Small intestine (tissue), 7 donors: ENCODE measurements at regions not wholly inside any gene's neighbourhood (a gene's known extent, or its start where the extent isn't known, plus 50 kb on each side); places are given as distances from the start of the nearest gene placed in this dataset.
"Not testable (repeated sequence)": the region's sequence is repeated elsewhere in the genome, so short reads cannot be mapped to it uniquely, and the experiment has no call there.

Experiments
- DNase-seq, 2 donors: peaks; one replicate each; pipeline versions ENCODE4 v3.0.0 to v3.0.0-alpha.2; 2013
- FAIRE-seq: peaks from 2 replicates; lab custom pipeline; 2012; peaks lifted over from hg19 to GRCh38; lab: Jason Lieb, UNC
- H3K27ac ChIP-seq, 3 donors: one replicate each; pipeline ENCODE4 v1.5.1; 2013; ENCODE audit warnings: low read length in 2 of 3, mild to moderate bottlenecking in 2 of 3, control low read depth in 1 of 3, inconsistent platforms in 1 of 3, low read depth in 1 of 3, moderate library complexity in 1 of 3
- H3K27me3 ChIP-seq, 3 donors: one replicate each; pipeline ENCODE4 v1.6.1; 2013; ENCODE audit warnings: low read length in 3 of 3, inconsistent platforms in 1 of 3; ENCODE audit not compliant: control insufficient read depth in 3 of 3, insufficient read depth in 3 of 3
- H3K36me3 ChIP-seq, 3 donors: one replicate each; pipeline ENCODE4 v1.6.1; 2013; ENCODE audit warnings: low read length in 3 of 3, inconsistent platforms in 1 of 3, low read depth in 1 of 3, mild to moderate bottlenecking in 1 of 3, moderate library complexity in 1 of 3; ENCODE audit not compliant: control insufficient read depth in 3 of 3, insufficient read depth in 2 of 3
- H3K4me1 ChIP-seq, 3 donors: one replicate each; pipeline ENCODE4 v1.6.1; 2013; ENCODE audit warnings: low read length in 2 of 3, inconsistent platforms in 1 of 3, low read depth in 1 of 3, mild to moderate bottlenecking in 1 of 3, moderate library complexity in 1 of 3; ENCODE audit not compliant: control insufficient read depth in 3 of 3, insufficient read depth in 2 of 3
- H3K4me3 ChIP-seq, 3 donors: one replicate each; pipeline ENCODE4 v1.5.1; 2013; ENCODE audit warnings: low read length in 3 of 3, control low read depth in 1 of 3, inconsistent platforms in 1 of 3, low read depth in 1 of 3, mild to moderate bottlenecking in 1 of 3, moderate library complexity in 1 of 3
- H3K9me3 ChIP-seq, 2 donors: one replicate each; pipeline ENCODE4 v1.6.1; 2013; ENCODE audit warnings: low read depth in 1 of 2, low read length in 1 of 2; ENCODE audit not compliant: control insufficient read depth in 2 of 2, insufficient read depth in 1 of 2
- WGBS, 3 donors: extraction: QIAGEN DNeasy Blood & Tissue Kit; methylation state at CpG; one replicate each; pipeline ENCODE4 v1.1.7; 2013; 5-methylcytosine and 5-hydroxymethylcytosine counted together
- donor health status: healthy with polysubstance abuse.
- donor health status: control.
- donor health status: control.
- donor health status: Bipolar disorder and iron deficiency.
- donor health status: healthy.

GRCh38 chr6:141183368-141183767, 949.4 kb upstream of the GJE1 start:
- H3K36me3 ChIP-seq, result no peaks in the 10 kb centered on the region
- H3K27ac ChIP-seq, result no peak overlapping the region
- no peaks in the 10 kb centered on the region for H3K27me3 ChIP-seq
- FAIRE-seq (no peak), DNase-seq (no peak)
- 85 to 93% (median 90%) methylated on average over 8 to 9 of the region's 9 CpGs for WGBS, 3 donors
- no peaks in the 10 kb centered on the region for H3K4me1 ChIP-seq
- no peak overlapping the region for H3K4me3 ChIP-seq
- H3K9me3 ChIP-seq, result peaks cover 0 to 13% of the 10 kb centered on the region in 2 donors

- 92 to 93% (median 93%) methylated on average over 5 of the region's 5 CpGs for WGBS, 3 donors
Measured at GRCh38 chr6:141175458-141175857, 957.3 kb upstream of the GJE1 start.

GRCh38 chr6:141174932-141175331, 957.8 kb upstream of the GJE1 start:
- FAIRE-seq, result no peak
- peaks cover 0 to 12% of the 10 kb centered on the region in 2 donors for H3K9me3 ChIP-seq
- WGBS, 3 donors, result 92 to 95% (median 95%) methylated on average over 17 to 18 of the region's 18 CpGs
- H3K4me3 ChIP-seq, result no peak overlapping the region
- no peaks in the 10 kb centered on the region for H3K27me3 ChIP-seq
- H3K4me1 ChIP-seq, result no peaks in the 10 kb centered on the region
- H3K27ac ChIP-seq, result no peak overlapping the region
- H3K36me3 ChIP-seq, result no peaks in the 10 kb centered on the region
- no peak for DNase-seq

More at GRCh38 chr6:141175458-141175857, 957.3 kb upstream of the GJE1 start:
- not testable (repeated sequence) for H3K4me1 ChIP-seq, H3K4me3 ChIP-seq, H3K27me3 ChIP-seq, FAIRE-seq, H3K36me3 ChIP-seq, DNase-seq, H3K27ac ChIP-seq
- H3K9me3 ChIP-seq, result peaks cover 0 to 15% of the 10 kb centered on the region in 2 donors

- H3K4me1 ChIP-seq, result no peaks in the 10 kb centered on the region
- DNase-seq (no peak), FAIRE-seq (no peak)
- no peaks in the 10 kb centered on the region for H3K36me3 ChIP-seq
- no peak overlapping the region for H3K27ac ChIP-seq
- peaks cover 0 to 11% of the 10 kb centered on the region in 2 donors for H3K9me3 ChIP-seq
- H3K27me3 ChIP-seq, result no peaks in the 10 kb centered on the region
- no peak overlapping the region for H3K4me3 ChIP-seq
Measured at GRCh38 chr6:141173529-141173928, 959.2 kb upstream of the GJE1 start.

- Histone ChIP-seq H3K27ac (no peak overlapping the region), H3K36me3 (no peaks in the 10 kb centered on the region), H3K27me3 (no peaks in the 10 kb centered on the region), H3K9me3 (peaks cover 2 to 8% of the 10 kb centered on the region in 2 donors), H3K4me3 (no peak overlapping the region), H3K4me1 (peaks cover 2 to 7% (median 7%) of the 10 kb centered on the region in 3 donors)
- WGBS, 3 donors, result 83 to 96% (median 92%) methylated on average over 1 of the region's 1 CpG
- DNase-seq, result no peak
- FAIRE-seq, result no peak
Measured at GRCh38 chr6:141169419-141169818, 963.3 kb upstream of the GJE1 start.

GRCh38 chr6:141167945-141168344, 964.8 kb upstream of the GJE1 start:
- DNase-seq (no peak), FAIRE-seq (no peak)
- Histone ChIP-seq H3K27ac (no peak overlapping the region), H3K4me1 (peaks cover 3 to 14% (median 7%) of the 10 kb centered on the region in 3 donors), H3K27me3 (no peaks in the 10 kb centered on the region), H3K4me3 (no peak overlapping the region), H3K9me3 (peaks cover 2 to 11% of the 10 kb centered on the region in 2 donors), H3K36me3 (no peaks in the 10 kb centered on the region)
- 89 to 94% (median 91%) methylated on average over 20 of the region's 20 CpGs for WGBS, 3 donors

GRCh38 chr6:141165002-141165665, 967.6 kb upstream of the GJE1 start:
- Histone ChIP-seq H3K4me1 (peaks cover 3 to 14% (median 7%) of the 10 kb centered on the region in 3 donors), H3K27me3 (no peaks in the 10 kb centered on the region), H3K4me3 (no peak overlapping the region), H3K27ac (peak overlapping the region in 1 of 3 donors; percentile 66), H3K36me3 (no peaks in the 10 kb centered on the region), H3K9me3 (peaks cover 2 to 6% of the 10 kb centered on the region in 2 donors)
- FAIRE-seq (no peak), DNase-seq (peak; percentile 50 to 67)
- WGBS, 3 donors, result 76 to 90% (median 83%) methylated on average over 1 of the region's 1 CpG

GRCh38 chr6:141164042-141164743, 968.5 kb upstream of the GJE1 start:
- Histone ChIP-seq H3K27ac (peak overlapping the region in 1 of 3 donors; percentile 31), H3K4me3 (no peak overlapping the region), H3K27me3 (no peaks in the 10 kb centered on the region), H3K9me3 (peaks cover 2 to 6% of the 10 kb centered on the region in 2 donors), H3K36me3 (no peaks in the 10 kb centered on the region), H3K4me1 (peaks cover 3 to 14% (median 7%) of the 10 kb centered on the region in 3 donors)
- DNase-seq (peak; percentile 36 to 45), FAIRE-seq (no peak)
- WGBS, 3 donors, result 11 to 40% (median 29%) methylated on average over 4 of the region's 4 CpGs
